CD4-positive, alpha-beta memory T cell (primary cell): ENCODE measurements at regions not wholly inside any gene's neighbourhood (a gene's known extent, or its start where the extent isn't known, plus 50 kb on each side); places are given as distances from the start of the nearest gene placed in this dataset.

ENCODE experiments used
- CTCF ChIA-PET: fragments of 350-600 bp; sonication (Branson Sonifier 250); formaldehyde crosslinking; loops from one replicate; lab custom pipeline; 2021; ENCODE audit warnings: inconsistent platforms; ENCODE audit not compliant: partially characterized antibody; lab: Charles Lee
- POLR2A ChIA-PET: fragments of 350-600 bp; sonication (Branson Sonifier 250); formaldehyde crosslinking; loops from one replicate; lab custom pipeline; 2021; ENCODE audit not compliant: partially characterized antibody; lab: Charles Lee
- DNase-seq, 5 donors: peaks; one replicate each; pipeline versions ENCODE4 v3.0.0 to v3.0.0-alpha.2; 2020 to 2022; ENCODE audit warnings: mixed read lengths in 1 of 5
- H3K27ac ChIP-seq: one replicate; pipeline ENCODE4 v1.7.0; 2013; ENCODE audit warnings: low read depth, low read length
- H3K27me3 ChIP-seq: 2 replicates; pipeline ENCODE4 v1.7.0; 2013; ENCODE audit warnings: mild to moderate bottlenecking, low read length, moderate library complexity; ENCODE audit not compliant: insufficient read depth
- H3K36me3 ChIP-seq: 2 replicates; pipeline ENCODE4 v1.7.0; 2013; ENCODE audit warnings: mild to moderate bottlenecking, low read length, moderate library complexity; ENCODE audit not compliant: insufficient read depth
- H3K4me1 ChIP-seq: 2 replicates; pipeline ENCODE4 v1.7.0; 2013; ENCODE audit warnings: mild to moderate bottlenecking, low read length, moderate library complexity; ENCODE audit not compliant: insufficient read depth
- H3K4me3 ChIP-seq, 2 donors: one replicate each; pipeline ENCODE4 v1.7.0; 2013; ENCODE audit warnings: low read length in 2 of 2, mild to moderate bottlenecking in 1 of 2
- H3K9me3 ChIP-seq, 2 donors: one replicate each; pipeline ENCODE4 v1.7.0; 2013; ENCODE audit warnings: low read length in 2 of 2, control low read depth in 1 of 2; ENCODE audit not compliant: control insufficient read depth in 1 of 2
- H3K27ac Mint-ChIP-seq, 7 donors: one replicate each; pipeline ENCODE4 v1.8.0; 2020 to 2021; ENCODE audit warnings: mixed read lengths in 7 of 7, mild to moderate bottlenecking in 6 of 7, inconsistent platforms in 3 of 7, moderate library complexity in 3 of 7
- H3K27me3 Mint-ChIP-seq, 2 donors: one replicate each; pipeline ENCODE4 v1.8.0; 2020 to 2021; ENCODE audit warnings: mixed read lengths in 2 of 2
- H3K36me3 Mint-ChIP-seq, 2 donors: one replicate each; pipeline ENCODE4 v1.8.0; 2020 to 2021; ENCODE audit warnings: mixed read lengths in 2 of 2, inconsistent platforms in 1 of 2, mild to moderate bottlenecking in 1 of 2
- H3K4me1 Mint-ChIP-seq, 4 donors: one replicate each; pipeline ENCODE4 v1.8.0; 2020 to 2021; ENCODE audit warnings: mixed read lengths in 4 of 4, mild to moderate bottlenecking in 1 of 4
- H3K4me3 Mint-ChIP-seq, 8 donors: one replicate each; pipeline ENCODE4 v1.8.0; 2020 to 2021; ENCODE audit warnings: mixed read lengths in 8 of 8, mild to moderate bottlenecking in 7 of 8, moderate library complexity in 6 of 8, inconsistent platforms in 3 of 8
- H3K9me3 Mint-ChIP-seq, 8 donors: one replicate each; pipeline ENCODE4 v1.8.0; 2020 to 2021; ENCODE audit warnings: mixed read lengths in 8 of 8, mild to moderate bottlenecking in 5 of 8, inconsistent platforms in 3 of 8, moderate library complexity in 1 of 8
- intact Hi-C: fragments of 100-400 bp; cut with micrococcal nuclease; formaldehyde crosslinking; loops from one replicate; pipeline ENCODE4 v1.15.1; 2023

DNA sequence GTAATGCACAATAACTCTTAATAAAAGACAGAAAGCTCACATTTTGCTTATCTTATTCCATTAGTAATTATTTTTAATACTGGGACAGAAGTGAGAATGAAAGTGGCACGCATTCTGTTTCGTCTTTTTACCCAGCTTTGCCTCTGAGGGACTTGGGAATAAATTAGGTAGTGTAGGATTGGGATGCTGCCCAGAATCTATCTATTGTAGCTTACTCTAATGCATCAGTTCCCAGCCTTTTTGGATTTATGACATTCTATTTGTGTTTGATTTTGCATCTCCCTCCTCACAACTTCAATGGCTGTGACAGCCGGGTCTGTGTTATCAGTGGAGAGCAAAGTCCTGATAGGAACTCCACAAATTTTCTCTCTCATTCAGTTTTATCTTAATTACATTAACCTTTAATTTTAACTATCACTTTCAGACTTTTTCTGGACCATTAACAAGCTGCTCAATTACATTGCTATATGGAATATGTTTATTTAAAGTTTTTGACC lies 62.9 kb upstream of the TULP4 start:
- H3K27ac Mint-ChIP-seq: no peak overlapping the region
- ChIA-PET POLR2A (no interaction called here), CTCF (no interaction called here)
- H3K9me3 Mint-ChIP-seq: no peaks in the 10 kb centered on the region
- Histone ChIP-seq H3K36me3 (no peaks in the 10 kb centered on the region), H3K9me3 (no peaks in the 10 kb centered on the region), H3K27me3 (no peaks in the 10 kb centered on the region), H3K4me3 (no peak overlapping the region), H3K4me1 (peaks cover under 1% of the 10 kb centered on the region), H3K27ac (no peak overlapping the region)
- no peaks in the 10 kb centered on the region for H3K27me3 Mint-ChIP-seq
- peaks cover 5 to 16% (median 8%) of the 10 kb centered on the region in 4 donors for H3K4me1 Mint-ChIP-seq
- DNase-seq: no peak
- H3K4me3 Mint-ChIP-seq: no peak overlapping the region
- H3K36me3 Mint-ChIP-seq: peaks cover 29 to 33% of the 10 kb centered on the region in 2 donors
- intact Hi-C loops: no loop called here

GRCh38 chr6:158251565-158251964 lies 60.7 kb upstream of the TULP4 start:
- H3K4me1 ChIP-seq: peaks cover 22% of the 10 kb centered on the region
- peaks cover 26 to 27% of the 10 kb centered on the region in 2 donors for H3K36me3 Mint-ChIP-seq
- no peaks in the 10 kb centered on the region for H3K9me3 Mint-ChIP-seq
- intact Hi-C loops: no loop called here
- H3K27ac Mint-ChIP-seq: no peak overlapping the region
- peaks cover 21 to 29% (median 26%) of the 10 kb centered on the region in 4 donors for H3K4me1 Mint-ChIP-seq
- no peak overlapping the region for H3K4me3 Mint-ChIP-seq
- no peak overlapping the region for H3K4me3 ChIP-seq
- H3K9me3 ChIP-seq: no peaks in the 10 kb centered on the region
- no peaks in the 10 kb centered on the region for H3K36me3 ChIP-seq
- no peak overlapping the region for H3K27ac ChIP-seq
- POLR2A ChIA-PET: interaction anchor here (0.6 kb wide), 1 partner anchor 9 kb away, joined by 3 read pairs; no protein-coding TSS in a partner anchor
- H3K27me3 ChIP-seq: no peaks in the 10 kb centered on the region
- H3K27me3 Mint-ChIP-seq: no peaks in the 10 kb centered on the region
- CTCF ChIA-PET: interaction anchor here (1.1 to 1.4 kb wide), 2 partner anchors 14 to 30 kb away, joined by 3 read pairs; no protein-coding TSS in a partner anchor
- no peak for DNase-seq

- H3K27me3 Mint-ChIP-seq: no peaks in the 10 kb centered on the region
- H3K4me3 Mint-ChIP-seq: no peak overlapping the region
- DNase-seq: no peak
- Histone ChIP-seq H3K4me1 (peaks cover 36% of the 10 kb centered on the region), H3K4me3 (no peak overlapping the region), H3K36me3 (no peaks in the 10 kb centered on the region), H3K9me3 (no peaks in the 10 kb centered on the region), H3K27ac (no peak overlapping the region), H3K27me3 (no peaks in the 10 kb centered on the region)
- H3K36me3 Mint-ChIP-seq: peaks cover 16 to 26% of the 10 kb centered on the region in 2 donors
- H3K4me1 Mint-ChIP-seq: peaks cover 30 to 46% (median 40%) of the 10 kb centered on the region in 4 donors
- intact Hi-C loops: no loop called here
- no peaks in the 10 kb centered on the region for H3K9me3 Mint-ChIP-seq
- ChIA-PET POLR2A (no interaction called here), CTCF (no interaction called here)
- peak overlapping the region in 2 of 7 donors; percentile 29 to 59 for H3K27ac Mint-ChIP-seq
These were observed 59.0 kb upstream of the TULP4 start for GRCh38 chr6:158253248-158253647.

- CTCF ChIA-PET: no interaction called here
- intact Hi-C loops: no loop called here
- DNase-seq: no peak
These were observed 56.8 kb upstream of the TULP4 start for GRCh38 chr6:158255275-158255988.

DNA sequence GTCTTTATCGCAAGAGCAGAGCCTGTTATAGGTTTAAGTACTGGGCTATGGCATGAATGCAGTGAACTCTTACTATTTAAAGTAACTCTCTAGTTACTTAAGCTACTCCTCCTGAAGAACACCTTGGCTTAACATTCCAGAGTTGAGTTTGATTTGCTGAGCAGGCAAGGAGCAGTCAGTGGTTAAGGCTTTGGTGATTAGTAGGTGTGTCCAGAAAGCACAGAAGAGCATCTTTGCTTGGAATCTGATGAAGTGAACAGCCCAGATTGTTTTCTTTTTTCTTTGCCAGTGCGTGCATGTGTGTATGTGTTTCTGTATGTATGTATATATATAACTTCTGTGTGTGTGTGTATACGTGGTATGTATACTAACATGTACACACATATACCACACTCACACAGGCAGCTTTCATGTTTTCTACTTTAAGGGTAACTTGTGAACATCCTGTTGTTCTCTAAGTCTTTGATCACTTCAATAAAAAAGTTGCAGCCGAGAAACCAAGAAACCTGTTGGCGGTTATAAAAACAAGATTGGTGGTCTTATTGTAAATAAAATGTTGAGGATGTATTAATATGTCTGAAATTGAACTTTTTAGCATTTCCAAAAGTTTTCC lies 56.2 kb upstream of the TULP4 start:
- ChIA-PET POLR2A (interaction anchor here (0.8 to 1.6 kb wide), 7 partner anchors 9 to 308 kb away, joined by 3 to 6 read pairs (median 4); no protein-coding TSS in a partner anchor), CTCF (no interaction called here)
- Histone ChIP-seq H3K9me3 (no peaks in the 10 kb centered on the region), H3K4me1 (peaks cover 36% of the 10 kb centered on the region), H3K36me3 (no peaks in the 10 kb centered on the region), H3K27me3 (no peaks in the 10 kb centered on the region), H3K27ac (no peak overlapping the region), H3K4me3 (no peak overlapping the region)
- no peaks in the 10 kb centered on the region for H3K9me3 Mint-ChIP-seq
- intact Hi-C loops: no loop called here
- H3K27ac Mint-ChIP-seq: peak overlapping the region in 6 of 7 donors; percentile 9 to 84 (median 39)
- peak in 4 of 5 donors; percentile 21 to 38 (median 22) for DNase-seq
- H3K27me3 Mint-ChIP-seq: no peaks in the 10 kb centered on the region
- H3K36me3 Mint-ChIP-seq: peaks cover 11 to 27% of the 10 kb centered on the region in 2 donors
- peaks cover 33 to 45% (median 43%) of the 10 kb centered on the region in 4 donors for H3K4me1 Mint-ChIP-seq
- peak overlapping the region in 7 of 8 donors; percentile 17 to 68 (median 52) for H3K4me3 Mint-ChIP-seq

More at GRCh38 chr6:158255275-158255988, 56.8 kb upstream of the TULP4 start:
- Histone ChIP-seq H3K9me3 (no peaks in the 10 kb centered on the region), H3K4me1 (peaks cover 36% of the 10 kb centered on the region), H3K4me3 (no peak overlapping the region), H3K27me3 (no peaks in the 10 kb centered on the region), H3K27ac (no peak overlapping the region), H3K36me3 (no peaks in the 10 kb centered on the region)
- Mint-ChIP-seq H3K27ac (peak overlapping the region; percentile 9 to 84 (median 55)), H3K9me3 (no peaks in the 10 kb centered on the region), H3K36me3 (peaks cover 16 to 27% of the 10 kb centered on the region in 2 donors), H3K27me3 (no peaks in the 10 kb centered on the region), H3K4me1 (peaks cover 34 to 47% (median 44%) of the 10 kb centered on the region in 4 donors), H3K4me3 (peak overlapping the region in 5 of 8 donors; percentile 17 to 59 (median 52))
- POLR2A ChIA-PET: interaction anchor here (0.8 to 1.6 kb wide), 6 partner anchors 10 to 23 kb away, joined by 3 to 6 read pairs (median 4); no protein-coding TSS in a partner anchor

GRCh38 chr6:158256746-158257424 lies 55.4 kb upstream of the TULP4 start:
- DNase-seq: no peak
- Mint-ChIP-seq H3K27me3 (no peaks in the 10 kb centered on the region), H3K4me3 (peak overlapping the region in 6 of 8 donors; percentile 20 to 67 (median 56)), H3K4me1 (peaks cover 33 to 49% (median 43%) of the 10 kb centered on the region in 4 donors), H3K36me3 (peaks cover 6 to 25% of the 10 kb centered on the region in 2 donors), H3K9me3 (no peaks in the 10 kb centered on the region), H3K27ac (peak overlapping the region in 5 of 7 donors; percentile 9 to 84 (median 70))
- CTCF ChIA-PET: no interaction called here
- H3K4me3 ChIP-seq: no peak overlapping the region
- H3K27me3 ChIP-seq: no peaks in the 10 kb centered on the region
- intact Hi-C loops: no loop called here
- peaks cover 36% of the 10 kb centered on the region for H3K4me1 ChIP-seq
- H3K27ac ChIP-seq: no peak overlapping the region
- no peaks in the 10 kb centered on the region for H3K36me3 ChIP-seq
- no peaks in the 10 kb centered on the region for H3K9me3 ChIP-seq
- POLR2A ChIA-PET: interaction anchor here (1.3 to 1.6 kb wide), 3 partner anchors 8 to 307 kb away, joined by 3 to 6 read pairs (median 5); no protein-coding TSS in a partner anchor
